HG02571 (cell line): ENCODE measurements at regions not wholly inside any gene's neighbourhood (a gene's known extent, or its start where the extent isn't known, plus 50 kb on each side); places are given as distances from the start of the nearest gene placed in this dataset.

Experiments used
- ATAC-seq: cut with Tn5 transposase; IDR thresholded peaks from one replicate; pipeline ENCODE4 v1.9.1; 2021; ENCODE audit warnings: mild to moderate bottlenecking, moderate library complexity; ENCODE audit not compliant: unreplicated experiment

GRCh38 chr6:88360203-88360797 is 194.2 kb upstream of the CNR1 start:
- no peak for ATAC-seq

GRCh38 chr6:88359530-88360202 is 193.5 kb upstream of the CNR1 start:
- no peak for ATAC-seq

GRCh38 chr6:88358846-88359245 is 192.7 kb upstream of the CNR1 start:
- no peak for ATAC-seq

- no peak for ATAC-seq
These were observed 183.4 kb upstream of the CNR1 start for GRCh38 chr6:88349511-88349910.

GRCh38 chr6:88342336-88342735 is 176.2 kb upstream of the CNR1 start:
- ATAC-seq = no peak

GRCh38 chr6:88339761-88340160 is 173.6 kb upstream of the CNR1 start:
- no peak for ATAC-seq

GRCh38 chr6:88321306-88321705 is 155.2 kb upstream of the CNR1 start:
- ATAC-seq = no peak

- ATAC-seq = no peak
These were observed 145.4 kb upstream of the CNR1 start for GRCh38 chr6:88311561-88311960.

- no peak for ATAC-seq
These were observed 138.4 kb upstream of the CNR1 start for GRCh38 chr6:88304520-88304919.

- no peak for ATAC-seq
These were observed 136.7 kb upstream of the CNR1 start for GRCh38 chr6:88302769-88303225.

GRCh38 chr6:88301888-88302768 is 136.0 kb upstream of the CNR1 start:
- ATAC-seq = no peak

GRCh38 chr6:88301256-88301655 is 135.1 kb upstream of the CNR1 start:
- ATAC-seq = no peak

GRCh38 chr6:88298066-88298845 is 132.1 kb upstream of the CNR1 start:
- no peak for ATAC-seq

GRCh38 chr6:88296694-88297093 is 130.5 kb upstream of the CNR1 start:
- ATAC-seq = no peak

- ATAC-seq = no peak
These were observed 129.5 kb upstream of the CNR1 start for GRCh38 chr6:88295663-88296062.

- ATAC-seq = no peak
These were observed 128.6 kb upstream of the CNR1 start for GRCh38 chr6:88294702-88295101.

GRCh38 chr6:88290411-88290810 is 124.3 kb upstream of the CNR1 start:
- no peak for ATAC-seq

GRCh38 chr6:88287696-88288095 is 121.5 kb upstream of the CNR1 start:
- no peak for ATAC-seq

- no peak for ATAC-seq
These were observed 110.2 kb upstream of the CNR1 start for GRCh38 chr6:88276331-88276730.

- ATAC-seq = no peak
These were observed 102.4 kb upstream of the CNR1 start for GRCh38 chr6:88268508-88268907.

GRCh38 chr6:88266126-88266525 is 100.0 kb upstream of the CNR1 start:
- no peak for ATAC-seq
